GM12878 (cell line): ENCODE measurements at regions not wholly inside any gene's neighbourhood (a gene's known extent, or its start where the extent isn't known, plus 50 kb on each side); places are given as distances from the start of the nearest gene placed in this dataset.

ENCODE experiments used
- CTCF ChIP-seq, 3 experiments: IDR thresholded peaks in 2 of 3; conservative IDR thresholded peaks in 1 of 3; 2 replicates each; pipeline ENCODE4 v1.5.1; 2011; ENCODE audit warnings: low read depth in 3 of 3, low read length in 3 of 3, mild to moderate bottlenecking in 3 of 3, control low read depth in 2 of 3, moderate library complexity in 2 of 3, inconsistent platforms in 1 of 3, mixed read lengths in 1 of 3; ENCODE audit not compliant: control insufficient read depth in 2 of 3, insufficient read depth in 1 of 3; ENCODE audit errors: extremely low read depth in 1 of 3
- ELK1 ChIP-seq: IDR thresholded peaks from 2 replicates; pipeline ENCODE4 v1.6.1; 2012; ENCODE audit warnings: low read depth, low read length, improper control_type of control experiment
- EP300 ChIP-seq, 2 experiments: fragments of 150-350 bp in 1 of 2; IDR thresholded peaks; 2 replicates each; pipeline ENCODE4 v1.6.1; 2011 to 2012; ENCODE audit warnings: low read depth in 2 of 2, low read length in 2 of 2, borderline replicate concordance in 1 of 2, improper control_type of control experiment in 1 of 2, inconsistent platforms in 1 of 2; ENCODE audit not compliant: control insufficient read depth in 1 of 2
- HDAC2 ChIP-seq: fragments of 200-600 bp; sonication (generic); IDR thresholded peaks from 2 replicates; pipeline ENCODE4 v1.6.1; 2017
- MTA2 ChIP-seq: fragments of 450-650 bp; IDR thresholded peaks from 2 replicates; pipeline ENCODE4 v1.6.1; 2016; ENCODE audit warnings: low read depth, mild to moderate bottlenecking, moderate library complexity
- MXI1 ChIP-seq: fragments of 150-350 bp; IDR thresholded peaks from 2 replicates; pipeline ENCODE4 v1.6.1; 2011; ENCODE audit warnings: low read depth, mild to moderate bottlenecking, inconsistent platforms, low read length, improper control_type of control experiment
- POLR2AphosphoS5 ChIP-seq: IDR thresholded peaks from 2 replicates; pipeline ENCODE4 v1.6.1; 2011; ENCODE audit warnings: mild to moderate bottlenecking, low read length, inconsistent platforms
- RFX5 ChIP-seq: IDR thresholded peaks from 2 replicates; pipeline ENCODE4 v1.6.1; 2011; ENCODE audit warnings: low read depth, low read length, improper control_type of control experiment
- SIN3A ChIP-seq: IDR thresholded peaks from 2 replicates; pipeline ENCODE4 v1.6.1; 2012; ENCODE audit warnings: low read depth, low read length, improper control_type of control experiment
- SRF ChIP-seq, 2 experiments: IDR thresholded peaks; 2 replicates each; pipeline ENCODE4 v1.6.1; 2011; ENCODE audit warnings: low read depth in 2 of 2, low read length in 2 of 2, mild to moderate bottlenecking in 1 of 2, moderate library complexity in 1 of 2
- TBL1XR1 ChIP-seq: IDR thresholded peaks from 2 replicates; pipeline ENCODE4 v1.6.1; 2012; ENCODE audit warnings: low read depth, low read length, improper control_type of control experiment
- YY1 ChIP-seq: IDR thresholded peaks from 2 replicates; pipeline ENCODE4 v1.6.1; 2011; ENCODE audit warnings: low read depth, mild to moderate bottlenecking, low read length
- ZSCAN29 ChIP-seq: fragments of 450-650 bp; IDR thresholded peaks from 2 replicates; pipeline ENCODE4 v1.6.1; 2017; ENCODE audit warnings: mild to moderate bottlenecking, moderate library complexity

- no peak for TF ChIP-seq YY1
- no peak for TF ChIP-seq SIN3A
- no peak for TF ChIP-seq SRF (IDR thresholded peaks at IDR 0.05; ENCODE audit: low read depth in 2 of 2, low read length in 2 of 2)
- TF ChIP-seq MTA2, result no peak
- TF ChIP-seq CTCF (IDR thresholded peaks at IDR 0.05 in 2 of 3, conservative IDR thresholded peaks at IDR 0.05 in 1 of 3; ENCODE audit: control insufficient read depth in 2 of 3, extremely low read depth in 1 of 3, insufficient read depth in 1 of 3, low read depth in 3 of 3, low read length in 3 of 3), result no peak
- no peak for TF ChIP-seq ZSCAN29
- TF ChIP-seq POLR2AphosphoS5, result no peak
- no peak for TF ChIP-seq HDAC2
- TF ChIP-seq ELK1, result no peak
- no peak for TF ChIP-seq TBL1XR1
- no peak for TF ChIP-seq MXI1
- no peak for TF ChIP-seq EP300 (IDR thresholded peaks at IDR 0.05; ENCODE audit: borderline replicate concordance in 1 of 2, control insufficient read depth in 1 of 2, low read depth in 2 of 2, low read length in 2 of 2)
- no peak for TF ChIP-seq RFX5
Observed at GRCh38 chr5:99169309-99169708, 240.5 kb upstream of the CHD1 start.
